ENCODE measurements at regions not wholly inside any gene's neighbourhood (a gene's known extent, or its start where the extent isn't known, plus 50 kb on each side); places are given as distances from the start of the nearest gene placed in this dataset.
"Not testable (repeated sequence)": the region's sequence is repeated elsewhere in the genome, so short reads cannot be mapped to it uniquely, and the experiment has no call there.

DNA sequence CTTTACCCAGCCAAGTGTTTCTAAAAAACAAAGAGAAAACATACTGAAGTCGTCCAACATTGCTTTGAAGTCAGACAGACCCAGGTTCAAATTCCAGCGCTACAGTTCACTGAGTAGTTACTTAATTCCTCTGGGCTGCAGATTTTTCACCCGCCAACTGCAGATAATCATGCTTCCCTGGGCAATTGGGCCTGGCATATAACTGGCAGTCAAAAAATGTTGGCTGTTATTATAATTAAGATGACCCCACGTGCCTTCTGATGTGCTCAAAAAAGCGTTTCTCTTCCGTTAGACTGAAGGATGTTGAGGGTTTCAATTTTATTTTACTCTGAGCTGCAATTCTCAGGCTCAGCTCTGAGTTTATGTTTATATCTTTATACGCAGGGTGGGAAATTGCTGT, 156.1 kb upstream of the CITED2 start:
- no peak for DNase-seq (ENCODE audit: low read depth, low spot score)

DNA sequence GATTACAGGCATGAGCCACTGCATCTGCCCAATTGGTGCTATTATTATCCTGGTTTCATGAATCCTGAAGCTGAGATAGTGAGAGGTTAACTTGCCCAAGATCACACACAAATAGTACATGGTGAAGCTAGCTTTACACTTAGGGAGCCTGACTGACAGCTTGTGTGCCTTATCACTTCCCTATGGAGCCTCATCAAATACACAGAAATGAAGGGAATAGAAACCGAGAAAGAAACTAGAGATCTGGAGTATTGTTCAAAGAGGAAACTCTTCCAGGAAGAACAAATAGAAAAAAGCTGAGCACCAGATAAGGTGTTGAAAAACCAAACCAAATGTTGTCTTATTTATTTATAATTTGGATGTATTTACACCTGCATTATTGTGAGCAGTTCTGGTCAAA, 155.0 kb upstream of the CITED2 start:
- DNase-seq (ENCODE audit: low read depth, low spot score): no peak

DNA sequence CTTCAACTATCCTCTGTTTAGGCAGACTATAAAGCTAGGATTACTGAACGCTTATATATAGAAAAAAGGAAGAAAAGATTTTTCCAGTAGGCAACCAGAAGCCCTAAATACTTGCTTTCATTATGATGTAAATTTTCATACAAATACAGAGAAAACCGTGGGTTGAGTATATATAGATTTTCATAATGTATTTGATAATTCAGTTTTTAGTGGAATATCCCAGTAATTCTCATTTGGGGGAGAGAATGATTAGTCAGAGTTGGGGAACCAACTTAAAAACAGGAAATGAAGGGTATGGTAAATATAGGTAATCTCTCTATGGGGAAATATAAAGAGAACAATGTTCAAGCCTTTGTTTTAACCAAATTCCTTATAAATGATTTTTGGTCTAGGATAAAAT, 154.0 kb upstream of the CITED2 start:
- no peak for DNase-seq (ENCODE audit: low read depth, low spot score)

DNA sequence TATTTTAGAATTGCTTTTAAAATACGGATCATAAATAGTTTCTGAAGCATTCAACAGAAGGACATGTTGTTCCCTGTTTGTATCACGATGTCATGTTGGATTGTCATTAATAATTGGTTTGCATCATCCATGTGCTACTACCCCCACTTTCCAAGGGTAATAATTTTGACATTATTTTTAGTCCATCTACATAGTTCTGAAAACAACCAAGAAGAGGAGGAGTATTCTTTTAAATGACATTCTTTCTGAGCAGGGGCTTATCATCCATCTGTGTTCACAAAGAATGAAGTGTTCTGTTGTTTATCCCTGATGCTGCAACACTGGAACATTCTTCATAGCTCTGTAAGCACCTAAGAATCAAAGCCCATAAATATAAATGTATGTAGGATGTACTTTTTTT, 151.0 kb upstream of the CITED2 start:
- DNase-seq (ENCODE audit: low read depth, low spot score): no peak

DNA sequence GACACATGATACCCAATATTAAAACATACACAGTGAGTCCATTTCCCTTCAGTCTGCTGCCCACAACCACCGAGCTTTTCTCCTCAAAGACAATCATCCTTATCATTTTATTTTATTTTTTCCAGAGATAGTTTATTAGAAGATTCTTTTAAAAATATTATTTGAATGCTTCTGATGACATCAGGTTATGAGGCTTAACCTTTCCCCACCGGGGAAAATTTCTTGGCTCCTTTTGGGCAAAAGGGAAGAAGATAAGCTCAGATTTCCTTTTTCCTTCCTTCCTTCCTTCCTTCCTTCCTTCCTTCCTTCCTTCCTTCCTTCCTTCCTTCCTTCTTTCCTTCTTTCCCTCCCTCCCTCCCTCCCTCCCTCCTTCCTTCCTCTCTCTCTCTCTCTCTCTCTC, 149.5 kb upstream of the CITED2 start:
- no peak for DNase-seq (ENCODE audit: low read depth, low spot score)

DNA sequence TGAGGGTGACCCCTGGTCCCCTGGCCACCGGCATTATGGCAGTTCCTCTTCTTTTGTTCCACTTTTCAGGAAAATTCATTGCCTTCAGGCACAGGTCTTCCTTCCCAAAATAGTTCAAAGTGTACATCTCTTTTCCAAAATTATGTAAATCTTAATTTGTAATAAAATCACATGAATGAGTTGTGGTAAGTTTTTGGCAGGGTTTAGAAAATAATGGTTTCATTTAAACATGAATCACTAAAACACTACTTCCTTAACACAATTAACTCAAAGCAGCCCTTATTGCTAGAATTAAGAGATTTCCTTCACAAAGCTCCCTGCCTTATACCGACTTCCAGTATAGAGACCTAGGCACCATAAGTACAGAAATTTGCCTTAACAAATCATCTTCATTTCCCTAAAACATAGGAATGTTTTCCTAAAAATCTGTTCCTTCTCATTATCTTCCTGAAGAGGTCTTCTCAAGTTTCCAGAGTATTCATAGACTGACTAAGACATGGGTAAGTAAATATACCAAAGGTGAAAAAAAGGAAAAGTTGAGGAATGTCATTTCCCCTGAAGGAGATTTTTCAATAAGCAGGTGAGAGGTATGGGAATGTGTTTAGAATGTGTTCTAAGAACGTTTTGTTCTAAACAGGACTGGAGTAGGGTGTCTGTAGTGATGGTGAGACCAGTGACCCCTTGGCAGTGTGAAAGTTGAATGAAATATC, 148.2 kb upstream of the CITED2 start:
- no peak for DNase-seq (ENCODE audit: low read depth, low spot score)

DNA sequence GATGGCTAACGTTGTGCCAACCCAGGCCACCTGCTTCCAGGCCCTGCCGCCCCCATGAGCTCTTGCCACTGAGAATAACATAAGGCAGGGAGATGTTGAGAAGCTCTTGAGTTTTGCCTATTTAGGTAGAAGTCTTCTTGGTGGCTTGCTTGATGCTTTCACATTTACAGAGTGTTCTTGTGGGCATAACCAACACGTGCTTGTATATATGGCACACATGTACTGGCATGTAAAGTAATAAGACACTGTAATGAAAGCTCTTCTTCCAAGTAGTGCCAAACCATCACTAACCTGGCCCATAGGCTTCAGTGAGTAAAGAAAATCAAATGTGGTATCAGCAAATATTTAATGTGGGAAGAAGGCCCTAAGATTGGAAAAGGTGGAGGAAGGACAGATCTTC, 146.9 kb upstream of the CITED2 start:
- DNase-seq (ENCODE audit: low read depth, low spot score): no peak

DNA sequence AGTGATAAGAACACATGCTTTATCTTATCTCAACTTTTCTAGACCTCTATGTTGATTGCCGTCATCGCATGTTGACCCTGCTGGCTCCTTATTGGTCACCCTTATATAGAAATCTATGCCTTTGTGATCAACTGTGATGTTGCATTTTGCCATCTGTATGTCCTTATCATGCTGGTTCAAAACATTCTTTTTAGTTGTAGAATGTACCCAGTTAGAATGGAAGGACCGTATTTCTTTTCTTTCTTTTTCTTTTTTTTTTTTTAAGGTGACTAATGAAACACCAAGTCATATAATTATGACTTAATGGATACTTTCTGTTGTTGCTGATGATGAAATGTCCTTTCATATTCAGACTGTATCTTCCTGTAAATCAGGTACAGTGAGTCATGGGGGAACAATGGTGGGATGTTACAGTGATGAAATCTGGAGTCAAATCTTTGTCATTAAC, 145.9 kb upstream of the CITED2 start:
- DNase-seq (ENCODE audit: low read depth, low spot score): no peak

DNA sequence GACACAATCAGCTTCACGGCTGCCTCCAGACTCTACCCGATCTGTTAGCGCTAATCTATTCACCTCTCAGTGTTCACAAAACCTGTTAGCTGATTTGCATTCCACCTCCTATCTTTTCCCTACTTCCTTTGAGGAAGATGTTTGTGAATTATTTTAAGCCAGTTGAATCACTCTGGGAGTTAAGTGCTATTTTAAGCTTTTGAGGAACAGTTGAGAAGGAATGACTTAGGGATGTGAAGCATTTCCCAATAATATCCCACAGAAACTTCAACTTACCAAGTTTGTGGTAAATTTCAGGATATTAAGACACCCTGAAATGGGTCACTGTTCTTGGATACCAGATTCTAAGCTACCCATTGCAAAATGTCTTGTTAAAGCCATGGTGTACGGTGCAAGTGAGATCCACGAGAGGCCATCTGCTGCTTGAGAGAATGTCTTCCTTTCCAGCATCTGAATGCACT, 145.2 kb upstream of the CITED2 start:
- no peak for DNase-seq (ENCODE audit: low read depth, low spot score)

DNA sequence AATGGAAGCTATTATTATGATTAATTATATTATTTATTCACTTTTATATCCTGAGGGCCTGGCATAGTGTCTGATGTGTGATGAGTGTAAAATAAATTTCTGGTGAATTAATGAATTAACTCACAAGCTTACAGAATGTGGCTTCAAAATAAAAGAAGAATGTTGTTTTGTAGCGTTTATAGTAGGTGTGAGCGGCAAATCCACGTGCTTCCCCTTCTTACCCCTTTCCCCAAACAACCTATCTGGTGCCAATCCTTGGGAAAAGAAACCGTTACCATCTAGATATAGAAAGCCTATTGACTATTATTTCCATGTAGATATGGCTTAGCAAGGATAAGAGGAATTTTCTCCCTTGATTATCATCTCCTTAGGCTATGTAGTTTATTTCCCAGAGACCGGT, 144.6 kb upstream of the CITED2 start:
- no peak for DNase-seq (ENCODE audit: low read depth, low spot score)

DNA sequence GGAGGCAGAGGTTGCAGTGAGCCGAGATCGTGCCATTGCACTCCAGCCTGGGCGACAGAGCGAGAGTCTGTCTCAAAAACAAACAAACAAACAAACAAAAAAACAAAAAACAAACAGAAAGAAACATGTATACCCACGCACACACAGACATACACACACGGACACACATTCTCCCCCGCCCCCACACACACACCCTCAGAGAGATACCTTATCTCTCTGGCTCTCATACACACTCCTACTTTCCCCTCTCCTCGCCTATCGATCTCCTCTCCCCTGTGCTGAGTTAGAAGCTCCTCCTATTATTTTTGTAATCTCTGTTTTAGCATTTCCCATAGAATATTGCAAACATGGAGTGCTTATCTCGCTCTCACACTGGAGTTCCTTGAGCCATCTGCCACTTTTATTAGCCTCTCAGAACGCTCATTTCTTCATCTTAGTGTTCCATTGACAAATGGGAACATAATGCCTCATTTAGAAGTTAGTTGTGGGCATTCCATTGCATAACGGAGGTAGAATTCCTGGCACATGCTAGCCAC, 144.2 kb upstream of the CITED2 start:
- DNase-seq (ENCODE audit: low read depth, low spot score): no peak

DNA sequence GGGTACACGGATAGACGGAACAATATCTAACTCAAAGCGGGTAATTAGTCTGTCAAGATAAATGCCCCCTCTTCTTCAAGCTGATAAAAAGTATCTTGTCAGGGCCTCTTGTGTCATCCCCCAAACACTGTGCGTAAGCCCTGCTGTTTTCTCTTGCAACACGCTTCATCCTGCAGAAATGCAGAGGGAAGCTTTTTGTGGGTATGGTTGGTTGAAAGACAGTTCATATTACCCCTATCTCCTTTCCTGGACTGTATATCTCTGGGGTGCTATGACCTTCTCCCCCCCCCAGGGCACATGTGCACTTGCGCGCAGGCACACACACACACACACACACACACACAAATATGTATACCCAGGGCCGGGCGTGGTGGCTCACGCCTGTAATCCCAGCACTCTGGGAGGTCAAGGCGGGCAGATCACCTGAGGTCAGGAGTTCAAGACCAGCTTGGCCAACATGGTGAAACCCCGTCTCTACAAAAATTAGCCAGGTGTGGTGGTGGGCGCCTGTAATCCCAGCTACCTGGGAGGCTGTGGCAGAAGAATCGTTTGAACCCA, 143.6 kb upstream of the CITED2 start:
- DNase-seq (ENCODE audit: low read depth, low spot score): not testable (repeated sequence)

DNA sequence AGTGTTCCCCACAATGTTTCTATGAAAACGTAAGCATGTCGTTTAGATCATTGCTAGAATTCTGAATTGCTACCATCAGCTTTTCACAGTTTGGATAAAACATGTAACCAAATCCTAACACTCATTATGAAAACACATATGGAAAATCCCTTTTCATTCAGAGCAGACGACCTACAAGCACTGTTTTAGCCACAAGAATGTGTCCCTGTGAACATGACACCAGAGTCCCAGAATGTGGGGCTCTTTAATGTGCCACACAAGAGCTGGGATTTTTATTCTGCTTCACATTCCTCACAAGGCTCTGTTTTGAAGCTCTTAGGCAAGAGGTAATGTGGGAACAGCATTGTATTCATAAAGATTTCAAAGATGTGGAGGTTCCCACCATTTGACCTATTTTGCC, 141.1 kb upstream of the CITED2 start:
- DNase-seq (ENCODE audit: low read depth, low spot score): no peak

DNA sequence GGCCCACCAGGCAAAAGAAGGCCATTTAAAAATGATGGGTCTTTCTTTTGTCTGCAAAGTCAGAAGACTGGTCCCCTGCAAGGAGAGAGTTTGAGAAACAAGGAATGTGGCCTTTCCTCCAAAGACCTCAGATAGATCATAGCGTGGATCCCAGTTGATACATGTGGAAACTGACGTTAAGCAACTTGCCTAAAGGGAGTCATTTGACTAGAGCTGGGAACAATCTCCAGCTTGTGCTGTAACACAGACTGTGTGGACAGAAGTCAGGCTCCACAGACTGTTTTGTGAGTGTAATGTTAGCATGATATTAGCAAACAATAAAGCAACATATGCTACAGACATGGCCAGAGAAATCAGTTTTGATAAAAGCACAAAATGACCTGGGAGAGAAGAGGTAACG, 140.4 kb upstream of the CITED2 start:
- DNase-seq (ENCODE audit: low read depth, low spot score): no peak

DNA sequence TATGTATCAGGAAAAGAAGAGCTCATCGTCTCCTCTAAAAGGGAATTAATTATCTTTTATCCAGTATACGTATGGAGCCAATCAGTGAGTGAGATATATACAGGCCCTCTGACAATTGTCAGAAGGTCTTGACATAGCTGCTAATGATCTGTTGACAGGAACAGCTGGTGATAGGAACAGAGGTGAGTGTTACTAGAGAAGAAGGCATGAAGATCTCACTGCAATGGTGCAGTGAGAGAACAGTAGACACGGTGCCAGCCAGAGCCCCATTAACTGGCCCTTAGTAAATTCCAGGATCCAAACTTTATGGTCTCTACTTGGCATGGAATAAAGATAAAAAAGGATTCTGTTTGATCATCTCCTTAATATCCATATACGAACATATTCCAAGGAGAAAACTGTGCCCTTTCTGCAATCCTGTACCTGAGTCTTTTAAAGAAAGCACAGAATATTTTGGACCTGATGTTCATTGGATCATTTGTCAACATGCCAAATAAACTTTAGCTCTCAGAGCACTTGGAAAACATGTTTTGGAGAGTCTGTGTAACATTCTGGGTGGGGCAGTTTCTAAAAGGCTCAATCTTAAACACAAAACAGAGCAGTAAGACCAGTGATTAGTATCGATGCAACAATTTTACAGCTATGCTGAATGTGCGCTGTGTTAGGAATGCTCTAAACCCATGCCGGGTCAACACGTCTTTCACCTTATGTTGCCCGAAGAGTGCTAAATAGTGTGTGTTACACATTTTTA, 135.8 kb upstream of the CITED2 start:
- DNase-seq (ENCODE audit: low read depth, low spot score): no peak

DNA sequence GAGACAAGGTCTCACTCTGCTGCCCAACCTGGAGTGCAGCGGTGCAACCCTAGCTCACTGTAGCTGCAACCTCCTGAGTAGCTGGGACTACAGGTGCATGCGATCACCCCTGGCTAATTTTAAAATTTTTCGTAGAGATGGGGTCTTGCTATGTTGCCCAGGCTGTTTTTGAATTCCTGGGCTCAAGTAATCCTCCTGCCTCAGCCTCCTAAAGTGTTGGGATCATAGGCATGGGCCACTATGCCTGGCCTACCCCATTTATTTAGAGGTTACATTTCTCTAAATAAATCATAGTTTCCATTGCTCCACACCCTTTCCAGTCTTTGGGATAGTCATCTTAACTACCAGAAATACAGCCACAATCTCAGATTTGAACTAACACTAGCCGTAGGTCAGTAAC, 134.7 kb upstream of the CITED2 start:
- no peak for DNase-seq (ENCODE audit: low read depth, low spot score)

DNA sequence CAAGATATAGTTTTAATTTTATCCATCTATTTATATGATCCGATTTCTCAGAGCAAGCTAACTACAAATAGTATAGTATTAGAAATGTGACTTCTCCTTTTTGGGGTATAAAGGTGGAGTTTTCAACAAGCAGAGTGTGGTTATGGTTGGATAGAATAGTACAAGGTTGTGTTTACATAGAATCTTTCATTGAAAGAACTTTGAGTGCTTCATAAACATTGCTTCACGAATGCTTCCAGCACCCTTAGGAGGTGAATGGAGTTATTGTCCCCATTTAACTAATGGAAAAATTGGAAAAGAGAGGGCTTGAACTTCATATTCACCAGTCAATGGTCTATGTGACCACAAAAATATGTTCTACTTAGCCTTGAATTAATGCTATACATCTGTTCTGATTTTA, 134.1 kb upstream of the CITED2 start:
- DNase-seq (ENCODE audit: low read depth, low spot score): no peak

DNA sequence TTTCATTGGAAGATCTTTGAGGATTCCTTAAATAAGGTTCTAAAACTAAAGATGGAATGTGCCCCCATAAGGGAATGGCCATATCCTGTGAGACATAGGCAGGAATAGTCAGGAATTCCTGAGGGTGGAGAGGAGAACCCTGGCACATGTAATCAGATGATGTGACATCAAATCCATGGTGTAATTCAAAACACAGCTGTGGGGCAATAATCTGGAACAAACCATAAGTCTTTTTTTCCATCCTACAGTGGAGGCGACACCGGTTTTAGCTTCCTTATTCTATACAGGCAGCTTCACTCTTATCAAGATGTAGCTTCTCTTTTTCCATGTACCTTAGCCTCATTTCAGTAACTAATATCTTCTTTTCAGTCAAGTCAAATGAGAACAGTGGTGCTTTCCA, 133.6 kb upstream of the CITED2 start:
- DNase-seq (ENCODE audit: low read depth, low spot score): no peak

DNA sequence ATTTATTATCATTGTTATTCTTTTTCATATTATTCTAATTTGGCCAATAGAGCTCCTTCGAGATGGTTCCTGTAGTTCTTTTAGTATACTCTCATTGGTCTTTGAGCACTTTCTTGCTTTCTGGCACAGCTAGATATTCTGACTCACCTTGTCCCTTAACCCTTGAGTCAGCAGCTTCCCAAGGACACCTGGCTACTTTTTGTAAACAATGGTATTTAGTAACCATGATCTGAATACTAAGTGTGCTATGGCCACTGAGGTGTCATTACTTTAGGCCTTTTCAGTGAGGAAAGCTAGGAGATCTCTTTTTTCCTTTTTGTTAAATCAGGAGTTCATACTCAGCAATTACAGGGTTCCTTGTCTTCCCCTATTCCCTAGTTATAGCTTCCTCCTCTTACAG, 126.5 kb upstream of the CITED2 start:
- DNase-seq (ENCODE audit: low read depth, low spot score): no peak

DNA sequence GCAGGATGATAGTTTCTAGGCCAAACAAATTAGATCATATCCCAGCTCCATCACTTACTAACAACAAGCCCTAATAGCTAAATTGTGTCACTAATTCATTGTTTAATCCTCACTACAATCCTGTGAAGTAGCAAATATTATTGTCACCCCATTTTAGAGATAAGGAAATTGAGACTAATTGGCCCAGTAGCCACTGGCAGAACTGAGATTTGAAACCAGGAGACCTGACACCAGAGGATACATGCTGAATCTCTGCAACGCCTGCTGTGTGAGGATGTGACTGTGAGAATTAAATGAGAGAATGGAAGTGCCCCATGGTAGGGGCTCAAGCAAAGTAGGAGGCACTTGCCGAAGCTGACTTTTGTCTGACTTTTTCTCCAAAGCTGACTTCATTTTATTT, 124.3 kb upstream of the CITED2 start:
- DNase-seq (ENCODE audit: low read depth, low spot score): no peak

DNA sequence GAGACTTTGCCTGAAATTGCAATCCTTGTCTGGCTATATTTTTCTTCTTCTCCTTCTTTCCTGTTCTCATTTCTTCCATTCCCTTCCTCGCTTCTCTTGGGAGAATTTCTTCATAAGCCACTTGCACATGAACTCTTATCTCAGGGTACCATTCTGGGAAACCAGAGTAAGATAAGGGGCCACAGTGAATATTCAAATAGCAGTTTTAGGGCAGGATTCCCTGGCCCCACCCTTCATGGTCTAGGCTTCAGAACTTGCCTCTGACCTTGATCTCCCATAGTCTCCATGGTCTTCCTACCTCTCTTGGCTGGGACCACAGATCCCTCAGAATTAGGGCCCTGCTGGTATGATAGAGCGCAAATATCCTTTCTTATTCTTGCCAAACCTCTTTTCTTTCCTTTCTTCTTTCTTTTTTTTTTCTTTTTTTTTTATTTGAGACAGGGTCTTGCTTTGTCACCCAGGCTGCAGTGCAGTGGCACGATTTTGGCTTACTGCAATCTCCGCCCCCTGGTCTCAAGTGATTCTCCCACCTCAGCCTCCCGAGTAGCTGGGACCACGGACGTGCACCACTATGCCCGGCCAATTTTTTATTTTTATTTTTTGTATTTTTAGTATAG, 123.0 kb upstream of the CITED2 start:
- no peak for DNase-seq (ENCODE audit: low read depth, low spot score)

DNA sequence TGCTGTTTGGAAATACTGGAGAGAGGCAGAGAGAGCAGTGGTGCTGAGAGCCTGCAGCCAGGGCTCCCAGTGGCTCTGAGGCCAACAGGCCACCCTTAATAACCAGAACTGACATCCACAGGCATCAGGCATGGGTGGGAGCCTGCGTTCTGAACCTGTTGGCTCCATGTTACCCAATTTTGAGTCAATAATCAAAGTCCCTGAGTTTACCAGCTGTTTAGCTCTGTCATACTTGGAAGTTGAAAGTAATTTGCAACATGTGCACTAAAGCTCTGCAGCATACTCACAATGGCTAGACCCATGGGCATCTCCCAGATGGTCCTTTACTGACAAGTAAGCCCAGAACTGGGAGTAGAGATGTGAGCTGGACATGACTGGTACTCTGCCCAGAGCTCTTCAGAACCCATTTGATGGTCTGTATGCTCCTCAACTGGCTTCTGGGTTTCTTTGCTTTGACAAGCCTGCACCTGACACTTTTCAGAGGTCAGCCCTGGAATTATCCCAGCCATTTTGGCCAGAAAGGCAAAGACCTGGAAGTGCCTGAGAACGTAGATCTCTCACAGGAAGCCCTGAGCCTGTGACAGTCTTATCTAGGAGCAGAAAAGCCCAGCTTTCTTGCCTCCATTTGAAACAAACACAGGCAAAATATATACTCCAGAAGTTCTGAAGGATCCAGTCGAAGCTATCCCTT, 122.4 kb upstream of the CITED2 start:
- no peak for DNase-seq (ENCODE audit: low read depth, low spot score)
